ENCODE measurements at regions not wholly inside any gene's neighbourhood (a gene's known extent, or its start where the extent isn't known, plus 50 kb on each side); places are given as distances from the start of the nearest gene placed in this dataset.
"Not testable (repeated sequence)": the region's sequence is repeated elsewhere in the genome, so short reads cannot be mapped to it uniquely, and the experiment has no call there.

GRCh38 chr10:23850631-23851030 lies 358.3 kb upstream of the KIAA1217 start:
- BruUV-seq (replicated peaks), result no TSS peak
- no peaks in the 10 kb centered on the region for H3K4me1 ChIP-seq
- no peaks in the 10 kb centered on the region for H3K9me3 ChIP-seq
- Mint-ChIP-seq H3K4me1 (ENCODE audit: low read depth, unreplicated experiment) (no peaks in the 10 kb centered on the region), H3K27ac (ENCODE audit: unreplicated experiment) (no peak overlapping the region), H3K36me3 (ENCODE audit: insufficient read depth, unreplicated experiment) (no peaks in the 10 kb centered on the region), H3K9me3 (ENCODE audit: unreplicated experiment) (no peaks in the 10 kb centered on the region), H3K27me3 (ENCODE audit: insufficient read depth, unreplicated experiment) (peaks cover 9% of the 10 kb centered on the region), H3K4me3 (ENCODE audit: unreplicated experiment) (no peak overlapping the region)
- DNase-seq, result no peak
- no peaks in the 10 kb centered on the region for H3K27me3 ChIP-seq (replicated peaks; ENCODE audit: control insufficient read depth, insufficient read depth, low read length)
- no peak overlapping the region for H3K4me3 ChIP-seq (ENCODE audit: low read depth, low read length)
- TF ChIP-seq, protein P1, sequence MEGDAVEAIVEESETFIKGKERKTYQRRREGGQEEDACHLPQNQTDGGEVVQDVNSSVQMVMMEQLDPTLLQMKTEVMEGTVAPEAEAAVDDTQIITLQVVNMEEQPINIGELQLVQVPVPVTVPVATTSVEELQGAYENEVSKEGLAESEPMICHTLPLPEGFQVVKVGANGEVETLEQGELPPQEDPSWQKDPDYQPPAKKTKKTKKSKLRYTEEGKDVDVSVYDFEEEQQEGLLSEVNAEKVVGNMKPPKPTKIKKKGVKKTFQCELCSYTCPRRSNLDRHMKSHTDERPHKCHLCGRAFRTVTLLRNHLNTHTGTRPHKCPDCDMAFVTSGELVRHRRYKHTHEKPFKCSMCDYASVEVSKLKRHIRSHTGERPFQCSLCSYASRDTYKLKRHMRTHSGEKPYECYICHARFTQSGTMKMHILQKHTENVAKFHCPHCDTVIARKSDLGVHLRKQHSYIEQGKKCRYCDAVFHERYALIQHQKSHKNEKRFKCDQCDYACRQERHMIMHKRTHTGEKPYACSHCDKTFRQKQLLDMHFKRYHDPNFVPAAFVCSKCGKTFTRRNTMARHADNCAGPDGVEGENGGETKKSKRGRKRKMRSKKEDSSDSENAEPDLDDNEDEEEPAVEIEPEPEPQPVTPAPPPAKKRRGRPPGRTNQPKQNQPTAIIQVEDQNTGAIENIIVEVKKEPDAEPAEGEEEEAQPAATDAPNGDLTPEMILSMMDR (IDR thresholded peaks at IDR 0.05; ENCODE audit: insufficient read depth in 1 of 2, low read depth in 1 of 2, low read length in 1 of 2, severe bottlenecking in 1 of 2, unreplicated experiment in 1 of 2), result no peak
- ChIA-PET POLR2A (no interaction called here), CTCF (no interaction called here)
- intact Hi-C loops (cut with micrococcal nuclease; ENCODE audit: unreplicated experiment), result no loop called here
- no peaks in the 10 kb centered on the region for H3K36me3 ChIP-seq (ENCODE audit: control insufficient read depth, insufficient read depth, low read length)

GRCh38 chr10:23859598-23859997 lies 349.3 kb upstream of the KIAA1217 start:
- TF ChIP-seq, protein P1 (IDR thresholded peaks at IDR 0.05; ENCODE audit: insufficient read depth in 1 of 2, low read depth in 1 of 2, low read length in 1 of 2, severe bottlenecking in 1 of 2, unreplicated experiment in 1 of 2), result no peak
- CTCF ChIA-PET, result no interaction called here
- DNase-seq, result no peak
- H3K27ac Mint-ChIP-seq (ENCODE audit: unreplicated experiment), result no peak overlapping the region
- intact Hi-C loops (cut with micrococcal nuclease; ENCODE audit: unreplicated experiment), result no loop called here
- no TSS peak for BruUV-seq (replicated peaks)
- Histone ChIP-seq H3K4me3 (ENCODE audit: low read depth, low read length) (no peak overlapping the region), H3K4me1 (no peaks in the 10 kb centered on the region), H3K36me3 (ENCODE audit: control insufficient read depth, insufficient read depth, low read length) (no peaks in the 10 kb centered on the region), H3K9me3 (0 out of 2 replicates have a peak, but pooled peaks cover 4% of the 10 kb centered on the region), H3K27me3 (replicated peaks; ENCODE audit: control insufficient read depth, insufficient read depth, low read length) (no peaks in the 10 kb centered on the region)
- no peak overlapping the region for H3K4me3 Mint-ChIP-seq (ENCODE audit: unreplicated experiment)
- peaks cover 16% of the 10 kb centered on the region for H3K27me3 Mint-ChIP-seq (ENCODE audit: insufficient read depth, unreplicated experiment)
- H3K9me3 Mint-ChIP-seq (ENCODE audit: unreplicated experiment), result no peaks in the 10 kb centered on the region
- H3K4me1 Mint-ChIP-seq (ENCODE audit: low read depth, unreplicated experiment), result no peaks in the 10 kb centered on the region
- POLR2A ChIA-PET, result no interaction called here
- H3K36me3 Mint-ChIP-seq (ENCODE audit: insufficient read depth, unreplicated experiment), result no peaks in the 10 kb centered on the region

DNA sequence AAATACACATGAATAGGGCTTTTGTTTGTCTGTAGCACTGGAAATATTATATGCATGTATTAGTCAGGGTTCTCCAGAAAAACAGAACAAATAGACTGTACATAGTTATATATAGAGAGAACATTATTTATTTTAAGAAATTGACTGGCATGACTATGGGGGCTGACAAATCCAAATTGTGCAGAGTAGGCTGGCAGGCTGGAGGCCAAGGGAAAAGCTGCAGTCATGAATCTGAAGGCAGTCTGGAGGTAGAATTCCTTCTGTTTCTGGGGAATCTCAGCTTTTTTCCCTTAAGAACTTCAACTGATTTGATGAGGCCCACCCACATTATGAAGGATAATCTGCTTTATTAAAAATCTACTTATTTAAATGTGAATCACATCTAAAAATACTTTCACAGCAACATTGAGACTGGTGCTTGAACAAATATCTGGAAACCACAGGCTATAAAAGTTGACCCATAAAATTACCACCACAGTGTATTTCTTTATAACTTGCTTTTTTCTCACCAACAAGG lies 344.2 kb upstream of the KIAA1217 start:
- CTCF ChIA-PET, result no interaction called here
- no peaks in the 10 kb centered on the region for H3K4me1 Mint-ChIP-seq (ENCODE audit: low read depth, unreplicated experiment)
- no peaks in the 10 kb centered on the region for H3K27me3 ChIP-seq (replicated peaks; ENCODE audit: control insufficient read depth, insufficient read depth, low read length)
- no peaks in the 10 kb centered on the region for H3K36me3 ChIP-seq (ENCODE audit: control insufficient read depth, insufficient read depth, low read length)
- intact Hi-C loops (cut with micrococcal nuclease; ENCODE audit: unreplicated experiment), result no loop called here
- BruUV-seq (replicated peaks), result no TSS peak
- no peaks in the 10 kb centered on the region for H3K9me3 Mint-ChIP-seq (ENCODE audit: unreplicated experiment)
- no peak overlapping the region for H3K4me3 Mint-ChIP-seq (ENCODE audit: unreplicated experiment)
- H3K4me3 ChIP-seq (ENCODE audit: low read depth, low read length), result no peak overlapping the region
- H3K4me1 ChIP-seq, result no peaks in the 10 kb centered on the region
- DNase-seq, result no peak
- H3K36me3 Mint-ChIP-seq (ENCODE audit: insufficient read depth, unreplicated experiment), result no peaks in the 10 kb centered on the region
- H3K27ac Mint-ChIP-seq (ENCODE audit: unreplicated experiment), result no peak overlapping the region
- peaks cover 5% of the 10 kb centered on the region for H3K27me3 Mint-ChIP-seq (ENCODE audit: insufficient read depth, unreplicated experiment)
- H3K9me3 ChIP-seq, result no peaks in the 10 kb centered on the region
- TF ChIP-seq, protein P1 (IDR thresholded peaks at IDR 0.05; ENCODE audit: insufficient read depth in 1 of 2, low read depth in 1 of 2, low read length in 1 of 2, severe bottlenecking in 1 of 2, unreplicated experiment in 1 of 2), result no peak
- POLR2A ChIA-PET, result no interaction called here

- H3K36me3 ChIP-seq (ENCODE audit: control insufficient read depth, insufficient read depth, low read length); H3K4me1 Mint-ChIP-seq (ENCODE audit: low read depth, unreplicated experiment); BruUV-seq (replicated peaks); H3K4me1 ChIP-seq; CTCF ChIA-PET; DNase-seq; H3K9me3 ChIP-seq; H3K4me3 Mint-ChIP-seq (ENCODE audit: unreplicated experiment); H3K9me3 Mint-ChIP-seq (ENCODE audit: unreplicated experiment); H3K36me3 Mint-ChIP-seq (ENCODE audit: insufficient read depth, unreplicated experiment); H3K27me3 ChIP-seq (replicated peaks; ENCODE audit: control insufficient read depth, insufficient read depth, low read length); H3K27ac Mint-ChIP-seq (ENCODE audit: unreplicated experiment); H3K4me3 ChIP-seq (ENCODE audit: low read depth, low read length); intact Hi-C loops (cut with micrococcal nuclease; ENCODE audit: unreplicated experiment); POLR2A ChIA-PET: not testable (repeated sequence)
- H3K27me3 Mint-ChIP-seq (ENCODE audit: insufficient read depth, unreplicated experiment), result peaks cover 12% of the 10 kb centered on the region
These were observed 342.0 kb upstream of the KIAA1217 start for GRCh38 chr10:23866985-23867384.

Measured in Caco-2 (cell line).